ENCODE measurements at regions not wholly inside any gene's neighbourhood (a gene's known extent, or its start where the extent isn't known, plus 50 kb on each side); places are given as distances from the start of the nearest gene placed in this dataset.
"Not testable (repeated sequence)": the region's sequence is repeated elsewhere in the genome, so short reads cannot be mapped to it uniquely, and the experiment has no call there.

GRCh38 chr3:94373456-94373855 is 310.6 kb downstream of the NSUN3 start:
- Histone ChIP-seq H3K27me3 (replicated peaks in 2 of 5; ENCODE audit: control insufficient read depth in 4 of 5, insufficient read depth in 5 of 5, low read length in 4 of 5) (no peaks in the 10 kb centered on the region), H3K4me3 (ENCODE audit: control insufficient read depth in 1 of 7, extremely low read depth in 1 of 7, insufficient read depth in 4 of 7, low read depth in 2 of 7, low read length in 6 of 7) (no peak overlapping the region), H3K36me3 (ENCODE audit: control insufficient read depth in 4 of 4, insufficient read depth in 4 of 4, low read length in 3 of 4) (no peaks in the 10 kb centered on the region), H3K9me3 (ENCODE audit: control extremely low read depth in 1 of 5, control insufficient read depth in 4 of 5, insufficient read depth in 2 of 5, low read depth in 1 of 5, low read length in 4 of 5) (peaks cover 0 to 2% (median 0%) of the 10 kb centered on the region in 5 experiments), H3K27ac (ENCODE audit: insufficient read depth in 1 of 2, low read depth in 1 of 2, low read length in 2 of 2, poor library complexity in 1 of 2, severe bottlenecking in 2 of 2) (no peak overlapping the region), H3K4me1 (ENCODE audit: control extremely low read depth in 1 of 4, control insufficient read depth in 4 of 4, insufficient read depth in 4 of 4, low read length in 3 of 4) (peaks cover 0 to 32% (median 7%) of the 10 kb centered on the region in 4 experiments)
- DNase-seq = no peak
- ChIA-PET POLR2A (no interaction called here), CTCF (no interaction called here)

- CTCF ChIA-PET = no interaction called here
- no peak overlapping the region for H3K27ac ChIP-seq (ENCODE audit: insufficient read depth in 1 of 2, low read depth in 1 of 2, low read length in 2 of 2, poor library complexity in 1 of 2, severe bottlenecking in 2 of 2)
- no peaks in the 10 kb centered on the region for H3K36me3 ChIP-seq (ENCODE audit: control insufficient read depth in 4 of 4, insufficient read depth in 4 of 4, low read length in 3 of 4)
- no peak for DNase-seq
- H3K27me3 ChIP-seq (replicated peaks in 2 of 5; ENCODE audit: control insufficient read depth in 4 of 5, insufficient read depth in 5 of 5, low read length in 4 of 5) = no peaks in the 10 kb centered on the region
- no CpG with 5 or more reads among the region's 1 CpG for WGBS (ENCODE audit: insufficient coverage)
- POLR2A ChIA-PET = no interaction called here
- peaks cover 0 to 32% (median 7%) of the 10 kb centered on the region in 4 experiments for H3K4me1 ChIP-seq (ENCODE audit: control extremely low read depth in 1 of 4, control insufficient read depth in 4 of 4, insufficient read depth in 4 of 4, low read length in 3 of 4)
- no peak overlapping the region for H3K4me3 ChIP-seq (ENCODE audit: control insufficient read depth in 1 of 7, extremely low read depth in 1 of 7, insufficient read depth in 4 of 7, low read depth in 2 of 7, low read length in 6 of 7)
- H3K9me3 ChIP-seq (ENCODE audit: control extremely low read depth in 1 of 5, control insufficient read depth in 4 of 5, insufficient read depth in 2 of 5, low read depth in 1 of 5, low read length in 4 of 5) = no peaks in the 10 kb centered on the region
Observed at GRCh38 chr3:94374439-94375161, 311.7 kb downstream of the NSUN3 start.

- DNase-seq; POLR2A ChIA-PET; H3K27ac ChIP-seq (ENCODE audit: insufficient read depth in 1 of 2, low read depth in 1 of 2, low read length in 2 of 2, poor library complexity in 1 of 2, severe bottlenecking in 2 of 2); H3K36me3 ChIP-seq (ENCODE audit: control insufficient read depth in 4 of 4, insufficient read depth in 4 of 4, low read length in 3 of 4); H3K4me3 ChIP-seq (ENCODE audit: control insufficient read depth in 1 of 7, extremely low read depth in 1 of 7, insufficient read depth in 4 of 7, low read depth in 2 of 7, low read length in 6 of 7); H3K27me3 ChIP-seq (replicated peaks in 2 of 5; ENCODE audit: control insufficient read depth in 4 of 5, insufficient read depth in 5 of 5, low read length in 4 of 5); CTCF ChIA-PET; H3K9me3 ChIP-seq (ENCODE audit: control extremely low read depth in 1 of 5, control insufficient read depth in 4 of 5, insufficient read depth in 2 of 5, low read depth in 1 of 5, low read length in 4 of 5): not testable (repeated sequence)
- no CpG with 5 or more reads among the region's 3 CpGs for WGBS (ENCODE audit: insufficient coverage)
- peaks cover 0 to 18% (median 2%) of the 10 kb centered on the region in 4 experiments for H3K4me1 ChIP-seq (ENCODE audit: control extremely low read depth in 1 of 4, control insufficient read depth in 4 of 4, insufficient read depth in 4 of 4, low read length in 3 of 4)
Observed at GRCh38 chr3:94377123-94377696, 314.3 kb downstream of the NSUN3 start.

- H3K36me3 ChIP-seq (ENCODE audit: control insufficient read depth in 4 of 4, insufficient read depth in 4 of 4, low read length in 3 of 4); H3K4me3 ChIP-seq (ENCODE audit: control insufficient read depth in 1 of 7, extremely low read depth in 1 of 7, insufficient read depth in 4 of 7, low read depth in 2 of 7, low read length in 6 of 7); POLR2A ChIA-PET; H3K27me3 ChIP-seq (replicated peaks in 2 of 5; ENCODE audit: control insufficient read depth in 4 of 5, insufficient read depth in 5 of 5, low read length in 4 of 5); CTCF ChIA-PET; H3K9me3 ChIP-seq (ENCODE audit: control extremely low read depth in 1 of 5, control insufficient read depth in 4 of 5, insufficient read depth in 2 of 5, low read depth in 1 of 5, low read length in 4 of 5); H3K27ac ChIP-seq (ENCODE audit: insufficient read depth in 1 of 2, low read depth in 1 of 2, low read length in 2 of 2, poor library complexity in 1 of 2, severe bottlenecking in 2 of 2); DNase-seq: not testable (repeated sequence)
- WGBS (ENCODE audit: insufficient coverage) = no CpG with 5 or more reads among the region's 3 CpGs
- H3K4me1 ChIP-seq (ENCODE audit: control extremely low read depth in 1 of 4, control insufficient read depth in 4 of 4, insufficient read depth in 4 of 4, low read length in 3 of 4) = peaks cover 0 to 14% (median under 1%) of the 10 kb centered on the region in 4 experiments
Observed at GRCh38 chr3:94377863-94378262, 315.0 kb downstream of the NSUN3 start.

- DNase-seq = no peak
- H3K36me3 ChIP-seq (ENCODE audit: control insufficient read depth in 4 of 4, insufficient read depth in 4 of 4, low read length in 3 of 4) = no peaks in the 10 kb centered on the region
- CTCF ChIA-PET = no interaction called here
- no peak overlapping the region for H3K4me3 ChIP-seq (ENCODE audit: control insufficient read depth in 1 of 7, extremely low read depth in 1 of 7, insufficient read depth in 4 of 7, low read depth in 2 of 7, low read length in 6 of 7)
- POLR2A ChIA-PET = no interaction called here
- WGBS (ENCODE audit: insufficient coverage) = 83% methylated on average over 1 of the region's 1 CpG
- H3K9me3 ChIP-seq (ENCODE audit: control extremely low read depth in 1 of 5, control insufficient read depth in 4 of 5, insufficient read depth in 2 of 5, low read depth in 1 of 5, low read length in 4 of 5) = no peaks in the 10 kb centered on the region
- no peaks in the 10 kb centered on the region for H3K27me3 ChIP-seq (replicated peaks in 2 of 5; ENCODE audit: control insufficient read depth in 4 of 5, insufficient read depth in 5 of 5, low read length in 4 of 5)
- peaks cover 0 to 10% (median under 1%) of the 10 kb centered on the region in 4 experiments for H3K4me1 ChIP-seq (ENCODE audit: control extremely low read depth in 1 of 4, control insufficient read depth in 4 of 4, insufficient read depth in 4 of 4, low read length in 3 of 4)
- H3K27ac ChIP-seq (ENCODE audit: insufficient read depth in 1 of 2, low read depth in 1 of 2, low read length in 2 of 2, poor library complexity in 1 of 2, severe bottlenecking in 2 of 2) = no peak overlapping the region
Observed at GRCh38 chr3:94378322-94378721, 315.5 kb downstream of the NSUN3 start.

- Histone ChIP-seq H3K36me3 (ENCODE audit: control insufficient read depth in 4 of 4, insufficient read depth in 4 of 4, low read length in 3 of 4) (no peaks in the 10 kb centered on the region), H3K4me3 (ENCODE audit: control insufficient read depth in 1 of 7, extremely low read depth in 1 of 7, insufficient read depth in 4 of 7, low read depth in 2 of 7, low read length in 6 of 7) (no peak overlapping the region), H3K27ac (ENCODE audit: insufficient read depth in 1 of 2, low read depth in 1 of 2, low read length in 2 of 2, poor library complexity in 1 of 2, severe bottlenecking in 2 of 2) (no peak overlapping the region), H3K27me3 (replicated peaks in 2 of 5; ENCODE audit: control insufficient read depth in 4 of 5, insufficient read depth in 5 of 5, low read length in 4 of 5) (no peaks in the 10 kb centered on the region), H3K9me3 (ENCODE audit: control extremely low read depth in 1 of 5, control insufficient read depth in 4 of 5, insufficient read depth in 2 of 5, low read depth in 1 of 5, low read length in 4 of 5) (no peaks in the 10 kb centered on the region), H3K4me1 (ENCODE audit: control extremely low read depth in 1 of 4, control insufficient read depth in 4 of 4, insufficient read depth in 4 of 4, low read length in 3 of 4) (peaks cover 0 to 5% (median under 1%) of the 10 kb centered on the region in 4 experiments)
- ChIA-PET POLR2A (no interaction called here), CTCF (no interaction called here)
- DNase-seq = no peak
- 92% methylated on average over 2 of the region's 2 CpGs for WGBS (ENCODE audit: insufficient coverage)
Observed at GRCh38 chr3:94379264-94379663, 316.4 kb downstream of the NSUN3 start.

- no peak overlapping the region for H3K27ac ChIP-seq (ENCODE audit: insufficient read depth in 1 of 2, low read depth in 1 of 2, low read length in 2 of 2, poor library complexity in 1 of 2, severe bottlenecking in 2 of 2)
- H3K4me1 ChIP-seq (ENCODE audit: control extremely low read depth in 1 of 4, control insufficient read depth in 4 of 4, insufficient read depth in 4 of 4, low read length in 3 of 4) = no peaks in the 10 kb centered on the region
- POLR2A ChIA-PET = no interaction called here
- no peaks in the 10 kb centered on the region for H3K36me3 ChIP-seq (ENCODE audit: control insufficient read depth in 4 of 4, insufficient read depth in 4 of 4, low read length in 3 of 4)
- WGBS (ENCODE audit: insufficient coverage) = 100% methylated on average over 1 of the region's 5 CpGs
- CTCF ChIA-PET = no interaction called here
- no peak overlapping the region for H3K4me3 ChIP-seq (ENCODE audit: control insufficient read depth in 1 of 7, extremely low read depth in 1 of 7, insufficient read depth in 4 of 7, low read depth in 2 of 7, low read length in 6 of 7)
- H3K9me3 ChIP-seq (ENCODE audit: control extremely low read depth in 1 of 5, control insufficient read depth in 4 of 5, insufficient read depth in 2 of 5, low read depth in 1 of 5, low read length in 4 of 5) = no peaks in the 10 kb centered on the region
- DNase-seq = no peak
- no peaks in the 10 kb centered on the region for H3K27me3 ChIP-seq (replicated peaks in 2 of 5; ENCODE audit: control insufficient read depth in 4 of 5, insufficient read depth in 5 of 5, low read length in 4 of 5)
Observed at GRCh38 chr3:94394885-94395284, 332.0 kb downstream of the NSUN3 start.
